Stimulated activated CD4-positive, alpha-beta T cell treated with anti-CD3 and anti-CD28 coated beads, Interleukin-15, amount 100 ng/mL, for 48 hours (primary cell): ENCODE measurements at regions not wholly inside any gene's neighbourhood (a gene's known extent, or its start where the extent isn't known, plus 50 kb on each side); places are given as distances from the start of the nearest gene placed in this dataset.
"Not testable (repeated sequence)": the region's sequence is repeated elsewhere in the genome, so short reads cannot be mapped to it uniquely, and the experiment has no call there.

Experiments
- DNase-seq, 2 donors: peaks; one replicate each; pipeline ENCODE4 v3.0.0-alpha.2; 2020; ENCODE audit warnings: low read depth in 2 of 2

DNA sequence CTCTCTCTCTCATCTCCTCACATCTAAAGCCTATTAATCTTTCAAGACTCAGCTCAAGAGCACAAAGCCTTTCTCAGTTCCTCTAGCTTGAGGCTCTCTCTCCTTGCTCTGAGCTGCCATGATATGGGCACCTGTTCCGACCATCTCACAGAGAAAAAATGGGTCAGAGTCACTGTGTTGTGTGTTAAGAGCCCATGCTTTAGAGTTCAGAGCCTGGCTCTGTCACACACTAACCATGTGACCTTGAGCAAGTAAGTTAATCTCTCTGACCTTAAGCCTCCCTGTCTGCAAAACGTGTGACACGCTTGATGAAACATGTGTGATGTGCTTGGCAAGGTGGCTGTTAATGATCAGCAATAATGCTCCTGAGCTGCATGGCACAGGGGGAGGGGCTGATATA, 245.2 kb downstream of the DLEU7 start:
- DNase-seq, result no peak

DNA sequence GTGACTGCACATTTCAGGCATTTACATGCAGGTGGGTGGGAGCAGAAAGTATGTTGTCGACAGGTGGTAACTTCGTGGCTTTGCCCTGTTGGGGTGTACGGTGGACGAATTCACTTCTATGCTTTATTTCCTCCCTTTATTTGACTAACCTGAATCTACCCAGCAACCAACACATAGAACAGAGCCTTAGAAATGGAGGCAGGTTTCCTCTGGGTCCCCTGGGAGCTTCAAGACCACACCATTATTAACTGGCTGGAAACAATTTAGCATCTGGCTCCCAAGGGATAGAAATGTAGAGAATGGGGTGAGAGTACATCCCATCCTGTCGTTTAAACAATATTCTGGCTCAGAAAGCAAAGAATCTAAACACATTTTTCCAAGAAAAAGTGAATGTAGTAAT, 244.4 kb downstream of the DLEU7 start:
- no peak for DNase-seq

DNA sequence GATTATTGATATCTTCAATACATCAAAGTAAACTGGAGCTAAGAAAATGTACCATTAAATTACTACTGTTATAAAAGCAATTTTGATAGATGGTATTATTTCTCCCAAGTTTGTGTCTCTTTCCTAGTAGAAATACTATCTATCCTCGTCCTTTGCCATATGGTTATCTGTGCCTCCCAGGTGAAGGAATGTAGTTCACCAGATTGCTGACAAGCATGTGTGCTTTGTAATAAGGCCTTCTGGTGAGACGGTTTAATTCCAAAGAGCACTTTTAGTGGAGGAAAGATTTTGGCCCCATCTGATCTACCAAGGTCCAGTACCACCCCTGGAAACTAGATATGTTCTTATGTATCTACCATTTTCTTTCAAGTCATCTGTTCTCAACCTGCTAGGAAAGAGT, 243.6 kb downstream of the DLEU7 start:
- no peak for DNase-seq

DNA sequence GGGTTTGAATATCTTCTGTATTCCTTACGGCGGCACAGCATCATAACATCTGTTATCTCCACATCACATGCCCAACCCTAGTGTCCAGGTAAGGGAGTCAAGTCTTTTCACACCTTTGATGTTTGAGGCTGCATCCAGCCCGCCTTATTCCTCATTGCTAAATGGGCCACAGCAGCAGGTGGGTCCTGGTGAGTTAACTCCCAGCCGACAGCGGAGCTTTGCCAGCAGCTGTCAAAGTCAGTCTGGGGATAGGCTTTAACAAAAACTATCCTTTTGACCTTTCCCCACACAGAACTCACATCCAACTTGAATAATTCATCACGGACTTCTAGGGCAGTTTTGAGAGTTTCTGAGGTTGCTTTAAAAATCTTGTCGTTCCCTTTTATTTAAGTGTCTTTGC, 235.1 kb downstream of the DLEU7 start:
- DNase-seq, result no peak

DNA sequence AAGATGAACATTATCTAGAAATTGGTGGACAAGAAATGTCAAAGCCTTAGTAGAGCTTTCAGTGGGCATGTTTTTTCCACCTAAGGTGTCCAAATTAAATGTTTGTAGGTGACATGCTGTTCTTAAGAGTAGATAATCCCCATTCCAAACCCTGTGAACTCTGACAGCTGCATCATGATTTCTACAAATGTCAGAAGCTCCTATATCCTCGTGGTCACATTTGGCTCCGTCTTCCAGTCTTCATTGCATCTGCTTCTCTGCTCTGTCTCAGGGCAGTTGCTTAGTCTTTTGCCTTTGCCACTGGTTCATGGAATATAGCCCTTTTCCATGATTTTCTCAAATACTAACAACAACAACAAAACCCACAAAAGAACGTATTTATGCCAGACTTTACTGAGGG, 234.5 kb downstream of the DLEU7 start:
- no peak for DNase-seq

DNA sequence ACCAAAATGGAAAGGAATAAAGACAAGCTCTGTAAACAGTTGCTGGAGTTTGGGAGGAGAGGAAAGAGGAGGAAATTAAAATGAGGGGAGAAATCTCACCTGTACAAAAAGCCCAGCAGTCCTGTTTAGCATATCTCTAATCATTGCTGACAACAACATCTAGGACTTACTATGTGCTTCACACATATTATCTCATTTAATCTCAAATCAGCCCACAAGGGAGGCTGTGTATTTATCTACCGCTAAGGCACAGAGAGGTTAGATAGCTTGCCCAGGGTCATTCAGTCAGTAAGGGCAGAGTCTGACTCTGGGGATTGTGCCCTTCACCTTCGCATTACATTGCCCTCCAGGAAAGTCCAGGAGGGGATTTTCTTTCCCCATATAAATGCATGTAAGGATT, 233.3 kb downstream of the DLEU7 start:
- no peak for DNase-seq

DNA sequence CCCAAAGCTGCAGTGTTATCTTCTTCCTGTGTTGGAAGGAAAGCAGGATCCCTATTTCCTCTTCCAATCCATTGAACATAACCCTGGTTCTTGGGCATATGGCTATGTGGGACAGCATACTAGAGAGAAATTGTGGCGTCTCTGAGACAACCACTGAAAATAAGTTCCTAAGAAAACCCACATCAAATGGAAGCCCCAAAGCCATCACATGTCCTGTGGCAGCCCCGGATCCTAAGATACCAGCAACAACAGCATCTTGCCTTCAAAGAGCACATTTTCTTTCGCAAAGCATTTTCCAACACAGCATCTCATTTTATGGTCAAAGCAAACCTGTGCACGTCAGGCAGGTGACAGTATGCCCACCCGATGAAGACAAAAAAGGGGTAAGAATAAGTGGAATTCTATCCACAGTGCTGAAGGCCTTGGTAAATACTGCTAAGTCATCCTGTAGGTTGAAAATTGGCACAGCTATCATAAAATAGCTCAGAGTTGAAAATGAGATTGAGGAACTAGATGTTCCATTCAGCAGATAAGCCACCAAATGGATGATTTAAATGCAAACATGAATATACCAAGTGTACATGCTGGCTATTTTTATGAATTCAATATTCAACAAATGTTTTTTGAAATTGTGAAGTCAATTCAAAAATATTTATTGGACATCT, 232.2 kb downstream of the DLEU7 start:
- no peak for DNase-seq

DNA sequence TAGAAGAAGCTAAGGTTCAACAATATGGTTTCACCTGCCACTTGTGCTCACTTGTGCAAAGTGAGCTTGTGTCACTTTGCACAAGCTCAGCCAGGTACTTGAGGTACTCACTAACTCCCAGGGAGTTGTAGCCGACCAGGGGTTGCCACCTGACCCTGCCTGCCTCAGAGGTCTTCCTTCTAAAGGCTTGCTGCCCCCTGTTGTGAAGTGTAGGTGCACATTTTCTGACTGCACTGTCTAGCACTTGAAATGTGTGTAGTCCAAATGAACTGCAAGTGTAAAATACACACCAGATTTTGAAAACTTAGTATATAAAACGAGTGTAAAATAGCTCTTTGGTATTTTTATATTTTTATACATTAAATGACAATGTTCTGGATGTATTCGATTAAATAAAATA, 230.8 kb downstream of the DLEU7 start:
- no peak for DNase-seq

DNA sequence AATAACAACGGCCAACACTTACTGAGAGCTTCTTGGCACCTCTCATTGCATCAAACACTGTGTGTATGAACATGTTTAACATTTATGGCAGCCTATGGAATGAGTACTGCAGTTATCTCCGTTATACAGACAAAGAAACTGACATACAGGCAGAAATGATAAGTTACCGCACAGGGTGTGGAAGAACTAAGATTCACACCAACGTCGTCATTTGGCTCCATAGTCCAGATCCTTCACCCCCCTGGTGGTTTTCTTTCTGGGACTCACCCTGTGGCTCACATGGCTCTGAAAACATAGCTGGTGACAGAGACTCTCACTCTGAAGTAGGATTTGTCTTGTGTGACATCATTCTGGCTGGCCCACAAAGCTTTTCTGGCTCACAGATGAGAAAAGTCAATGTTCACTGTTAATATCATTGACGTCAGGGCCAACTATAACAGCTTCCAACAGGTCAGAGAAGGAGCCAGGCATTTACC, 230.1 kb downstream of the DLEU7 start:
- no peak for DNase-seq

DNA sequence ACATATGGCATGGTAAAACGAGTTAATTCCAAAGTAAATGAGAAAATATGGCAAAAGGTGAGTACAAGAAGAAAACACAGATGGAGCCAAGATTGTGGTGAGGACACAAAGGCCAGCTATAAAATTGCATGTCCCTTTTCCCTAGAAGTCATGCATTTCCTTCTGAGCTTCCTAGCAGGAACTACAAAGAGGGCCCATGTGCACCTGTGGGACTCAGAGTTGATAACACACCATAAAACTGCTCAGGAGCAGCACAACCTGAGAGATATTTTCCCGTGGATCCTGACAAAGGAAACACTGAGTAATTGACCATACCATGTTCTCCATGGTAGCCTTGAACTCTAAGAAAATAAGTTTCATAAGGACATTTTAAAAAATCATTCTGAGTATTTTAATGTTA, 228.3 kb downstream of the DLEU7 start:
- DNase-seq, result no peak

DNA sequence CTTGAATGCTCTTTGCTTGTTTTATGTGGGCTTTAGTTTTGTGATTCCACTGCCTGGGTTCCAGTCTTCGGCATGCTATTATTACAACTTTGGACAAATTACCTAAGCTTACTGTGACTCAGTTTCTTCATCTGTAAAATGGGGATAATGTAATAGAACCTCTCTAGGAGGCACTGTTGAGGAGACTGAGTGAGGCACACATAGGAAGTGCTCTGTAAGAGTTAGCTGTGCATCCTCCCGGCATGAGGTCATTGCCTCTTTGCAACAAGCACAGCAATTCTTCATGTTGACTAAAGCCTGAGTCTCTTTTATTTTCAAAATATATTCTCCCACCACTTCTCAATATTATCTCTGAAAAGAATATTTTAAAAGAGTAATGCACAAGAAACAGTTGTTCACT, 227.4 kb downstream of the DLEU7 start:
- DNase-seq, result no peak

DNA sequence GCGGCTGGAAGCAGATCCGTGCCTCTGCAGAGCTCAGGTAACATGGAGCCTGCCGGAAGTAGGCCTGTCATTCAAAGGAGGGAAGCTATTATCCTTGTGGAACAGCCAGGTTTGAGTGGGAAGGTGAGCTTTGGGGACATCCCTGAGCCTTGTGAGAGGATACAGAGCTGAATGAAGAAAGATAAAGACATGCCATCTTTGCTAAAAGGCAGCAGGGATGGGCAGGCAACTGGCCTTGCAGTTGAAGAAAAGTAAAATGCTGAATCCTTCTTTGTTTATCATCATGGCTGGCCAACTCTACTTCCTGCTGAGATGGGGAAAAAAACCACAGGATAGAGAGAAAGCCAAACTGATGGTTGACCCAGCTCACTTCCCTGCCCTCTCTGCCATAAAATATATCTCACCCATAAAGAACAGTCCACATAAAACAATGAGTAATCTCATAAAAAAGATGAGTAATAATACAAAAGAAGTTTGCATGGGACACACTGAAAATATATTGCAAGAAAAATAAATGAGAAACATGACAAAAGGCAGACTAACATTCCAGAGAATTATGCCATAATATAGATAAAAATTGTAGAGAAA, 226.3 kb downstream of the DLEU7 start:
- no peak for DNase-seq

DNA sequence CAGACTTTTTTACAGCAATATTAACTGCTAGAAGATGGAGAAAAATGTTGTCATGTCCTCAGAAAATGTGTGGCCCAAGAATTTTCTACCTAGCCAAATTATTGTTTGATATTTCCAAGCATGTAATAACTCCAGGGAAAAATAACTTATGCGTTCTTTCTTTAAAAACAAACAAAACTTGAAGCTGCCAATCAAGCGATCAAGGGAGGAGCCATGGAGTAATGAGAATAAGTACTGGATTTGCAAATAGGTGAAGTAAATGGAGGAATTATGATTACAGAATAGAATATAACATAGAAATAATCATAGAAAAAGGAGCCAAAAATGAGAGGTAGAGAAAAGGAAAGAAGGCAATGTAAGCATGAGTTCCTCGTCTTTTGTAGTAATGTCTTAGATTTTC, 225.3 kb downstream of the DLEU7 start:
- no peak for DNase-seq

DNA sequence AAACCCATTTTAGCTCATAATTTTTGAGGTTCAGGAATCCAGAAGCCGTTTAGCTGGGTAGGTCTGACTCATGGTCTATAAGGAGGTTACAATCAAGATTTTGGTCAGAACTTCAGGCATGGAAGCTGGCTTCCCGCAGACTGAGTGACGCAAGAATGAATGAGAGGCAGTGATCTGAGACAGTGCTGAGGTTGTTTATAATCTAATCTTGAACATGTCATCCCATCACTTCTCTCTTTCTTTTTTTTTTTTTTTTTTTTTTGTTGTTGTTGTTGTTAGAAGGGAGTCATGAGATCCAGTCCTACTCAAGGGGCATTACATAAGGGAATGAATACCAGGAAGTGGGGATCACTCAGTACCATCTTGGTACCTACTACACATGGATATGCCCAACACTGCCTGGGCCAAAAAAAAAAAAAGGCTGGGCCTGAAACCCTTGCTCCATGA, 217.4 kb downstream of the DLEU7 start:
- no peak for DNase-seq

DNA sequence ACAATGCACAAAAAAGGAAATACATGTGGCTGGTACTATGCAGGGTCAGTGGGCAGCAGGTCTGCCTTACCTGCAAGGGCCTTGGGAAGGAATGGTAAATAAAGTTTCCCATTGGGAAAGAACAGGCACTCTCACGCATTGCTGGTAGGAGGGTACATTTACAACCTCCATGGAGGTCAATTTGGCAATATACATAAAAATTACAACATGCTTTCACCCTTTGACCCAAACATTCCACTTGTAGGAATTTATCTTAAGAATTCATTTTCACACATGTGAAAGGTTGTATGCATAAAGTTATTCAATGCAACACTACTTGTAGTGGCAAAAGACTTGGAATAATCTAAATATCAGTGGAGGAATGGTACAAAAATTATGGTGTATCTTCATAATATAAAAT, 216.4 kb downstream of the DLEU7 start:
- no peak for DNase-seq

DNA sequence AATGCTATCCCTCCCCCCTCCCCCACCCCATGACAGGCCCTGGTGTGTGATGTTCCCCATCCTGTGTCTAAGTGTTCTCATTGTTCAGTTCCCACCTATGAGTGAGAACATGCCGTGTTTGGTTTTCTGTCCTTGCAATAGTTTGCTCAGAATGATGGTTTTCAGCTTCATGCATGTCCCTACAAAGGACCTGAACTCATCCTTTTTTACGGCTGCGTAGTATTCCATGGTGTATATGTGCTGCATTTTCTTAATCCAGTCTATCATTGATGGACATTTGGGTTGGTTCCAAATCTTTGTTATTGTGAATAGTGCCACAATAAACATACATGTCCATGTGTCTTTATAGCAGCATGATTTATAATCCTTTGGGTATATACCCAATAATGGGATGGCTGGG, 215.0 kb downstream of the DLEU7 start:
- not testable (repeated sequence) for DNase-seq

DNA sequence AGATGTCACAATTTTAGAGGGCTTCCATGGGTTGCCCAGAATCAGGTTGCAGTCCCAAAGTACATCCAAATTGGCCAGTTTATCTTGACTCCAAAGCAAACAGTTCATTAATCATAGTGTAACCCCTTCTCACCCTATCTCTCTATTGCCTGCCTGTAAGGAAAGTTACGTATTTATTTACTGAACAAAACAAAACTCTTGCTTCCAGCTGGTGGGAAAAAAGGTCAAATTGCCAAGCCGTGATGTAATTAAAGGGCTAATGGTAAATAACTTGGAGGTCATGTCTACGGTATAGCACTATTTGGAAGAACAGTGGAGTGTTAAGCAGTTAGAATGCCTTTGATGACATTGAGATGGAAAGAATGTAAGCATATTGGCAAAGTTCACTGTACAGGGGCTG, 214.0 kb downstream of the DLEU7 start:
- no peak for DNase-seq

DNA sequence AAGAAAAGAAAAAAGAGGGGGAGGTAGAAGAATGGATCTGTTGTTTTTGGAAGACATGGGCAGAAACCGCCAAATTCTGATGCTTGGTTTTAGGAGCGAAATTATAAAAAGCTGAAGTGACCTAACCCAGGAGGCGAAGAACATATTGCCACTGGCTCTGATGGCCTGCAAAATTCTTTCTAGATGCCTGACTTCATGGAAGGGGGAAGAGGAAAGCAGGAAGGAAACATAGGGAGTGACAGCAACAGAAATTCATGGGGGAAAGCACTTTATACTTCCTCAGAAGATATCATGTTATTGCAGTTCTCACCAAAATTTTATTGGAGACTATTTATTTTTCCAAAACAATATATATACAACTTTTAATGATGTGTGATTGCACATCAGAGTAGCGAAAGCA, 213.5 kb downstream of the DLEU7 start:
- DNase-seq, result no peak

DNA sequence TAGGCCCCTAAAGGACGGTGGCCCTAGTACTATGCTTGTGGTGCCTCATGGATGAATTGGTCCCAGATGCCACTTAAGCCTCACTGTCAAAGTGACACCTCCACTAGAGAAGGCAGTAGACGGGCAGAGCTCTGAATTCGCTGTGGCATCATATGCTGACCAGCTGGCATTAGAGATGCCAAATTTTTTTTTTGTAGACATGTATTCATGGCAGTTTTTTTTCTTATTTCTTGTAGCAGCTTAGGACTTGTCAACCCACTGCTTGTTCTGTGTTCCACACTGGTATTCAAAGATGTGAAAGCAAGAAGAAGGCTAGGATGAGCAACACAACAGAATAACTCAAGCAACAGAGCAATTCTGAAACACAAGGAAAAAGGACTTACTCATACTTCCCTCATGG, 212.5 kb downstream of the DLEU7 start:
- DNase-seq, result no peak

DNA sequence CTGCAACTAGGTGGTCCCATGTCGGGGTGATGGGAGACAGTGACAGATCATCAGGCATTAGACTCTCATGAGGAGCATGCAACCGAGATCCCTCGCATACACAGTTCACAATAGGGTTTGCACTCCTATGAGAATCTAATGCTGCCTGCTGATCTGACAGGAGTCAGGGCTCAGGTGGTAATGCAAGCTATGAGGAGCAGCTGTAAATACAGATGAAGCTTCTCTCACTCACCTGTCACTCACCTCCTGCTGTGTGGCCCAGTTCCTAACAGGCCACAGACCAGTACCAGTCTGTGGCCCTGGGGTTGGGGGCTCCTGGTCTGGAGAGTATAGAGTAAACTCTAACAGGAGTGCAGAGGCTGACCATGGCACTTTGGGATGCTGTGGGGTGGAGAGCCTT, 209.2 kb downstream of the DLEU7 start:
- no peak for DNase-seq

DNA sequence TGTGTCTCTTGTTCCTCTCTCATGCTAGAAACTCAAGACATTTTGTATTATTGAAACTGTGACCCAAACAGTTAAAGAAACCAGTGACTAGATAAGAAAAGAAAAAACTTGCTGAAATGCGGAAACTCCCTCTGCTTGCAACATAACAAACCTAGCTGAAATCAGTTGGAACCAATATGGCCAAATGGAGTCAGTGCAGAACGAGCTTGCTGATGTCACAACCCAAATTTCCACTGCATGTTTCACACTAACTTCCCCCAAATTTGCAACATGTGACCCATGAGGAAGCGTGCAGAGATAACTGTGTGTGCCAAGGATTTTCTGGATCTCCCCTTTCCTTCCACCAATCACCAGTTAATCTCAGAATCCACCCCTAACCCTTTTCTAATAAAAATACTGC, 208.0 kb downstream of the DLEU7 start:
- DNase-seq, result no peak

DNA sequence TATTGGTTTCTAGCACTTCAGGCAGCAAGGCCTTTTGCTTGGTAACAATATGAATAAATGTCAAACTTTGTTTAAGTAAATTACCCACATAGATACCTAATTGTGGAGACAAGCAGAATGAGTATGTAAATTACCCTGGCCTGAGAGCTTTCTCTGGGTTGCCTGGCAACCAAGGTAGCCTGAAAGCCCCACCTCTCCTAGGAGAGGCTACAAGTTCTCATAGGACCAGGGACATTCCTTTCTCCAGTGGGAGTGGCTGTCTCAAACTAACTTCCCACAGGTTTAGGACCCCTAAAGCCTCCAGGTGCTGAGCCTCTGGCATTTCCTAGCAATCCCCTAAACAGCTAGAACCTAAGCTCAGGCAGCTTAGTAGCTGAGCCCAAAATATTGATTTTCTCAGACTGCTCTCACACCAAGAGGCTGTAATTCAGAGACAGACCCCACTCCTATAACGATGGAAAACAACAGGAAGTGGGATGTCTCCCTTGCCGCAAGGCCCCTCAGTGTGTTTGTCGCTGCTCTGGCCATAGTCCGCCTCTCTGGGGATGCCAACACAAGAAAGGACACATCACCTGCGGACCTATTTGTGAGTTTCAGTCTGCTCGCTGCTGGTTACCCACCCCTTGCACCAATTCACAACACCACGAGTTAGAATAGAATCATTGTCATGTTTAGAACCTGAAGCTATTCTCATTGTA, 207.3 kb downstream of the DLEU7 start:
- DNase-seq, result no peak

DNA sequence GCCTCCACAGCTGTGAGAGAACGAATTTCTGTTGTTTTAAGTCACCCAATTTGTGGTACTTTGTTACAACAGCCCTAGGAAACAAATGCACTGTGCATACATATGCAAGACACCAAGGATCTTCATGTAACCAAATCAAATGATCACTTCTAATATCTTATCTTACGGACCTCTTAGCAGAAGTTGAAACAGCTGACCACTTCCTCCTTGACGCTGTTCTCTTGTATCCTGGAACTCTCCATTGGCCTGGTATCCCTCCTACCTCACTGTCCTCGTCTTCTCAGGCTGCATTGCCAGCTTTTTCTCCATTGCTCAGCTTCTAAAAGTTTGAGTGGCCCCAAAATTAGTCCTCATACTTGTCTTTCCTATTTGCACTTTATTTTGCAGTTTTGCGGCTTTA, 200.4 kb downstream of the DLEU7 start:
- no peak for DNase-seq
